ENCODE measurements at regions not wholly inside any gene's neighbourhood (a gene's known extent, or its start where the extent isn't known, plus 50 kb on each side); places are given as distances from the start of the nearest gene placed in this dataset.

GRCh38 chr10:62550173-62550572 is 176.0 kb downstream of the ZNF365 start:
- no peak for DNase-seq

DNA sequence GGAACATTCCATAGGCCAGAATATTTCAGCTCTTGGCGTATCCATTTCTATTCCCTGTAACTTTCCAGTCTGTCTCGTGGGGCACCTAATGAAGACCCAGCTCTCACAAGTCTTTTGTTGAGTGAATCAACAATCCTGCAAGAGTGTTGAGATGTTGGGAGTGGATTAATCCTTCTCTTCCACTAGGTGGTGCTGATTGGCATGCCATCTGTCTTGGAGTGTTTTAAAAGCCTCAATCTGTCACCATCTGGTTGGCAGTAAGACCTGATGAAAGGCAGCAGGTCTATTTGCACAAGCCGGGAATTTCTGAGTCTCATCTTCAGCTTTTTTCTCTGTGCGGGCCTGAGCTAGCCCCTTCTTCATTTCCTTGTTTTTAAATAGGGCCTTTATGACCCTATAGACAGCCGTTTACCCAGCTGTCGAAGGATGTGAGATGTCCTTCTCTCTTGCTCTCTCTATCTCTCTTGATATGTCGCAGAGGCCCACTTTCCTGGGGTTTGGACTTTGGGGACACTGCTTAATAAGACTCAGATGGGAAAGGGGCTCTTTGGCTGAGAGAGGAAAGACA is 180.5 kb downstream of the ZNF365 start:
- DNase-seq: peak in 1 of 5 experiments; percentile 54

DNA sequence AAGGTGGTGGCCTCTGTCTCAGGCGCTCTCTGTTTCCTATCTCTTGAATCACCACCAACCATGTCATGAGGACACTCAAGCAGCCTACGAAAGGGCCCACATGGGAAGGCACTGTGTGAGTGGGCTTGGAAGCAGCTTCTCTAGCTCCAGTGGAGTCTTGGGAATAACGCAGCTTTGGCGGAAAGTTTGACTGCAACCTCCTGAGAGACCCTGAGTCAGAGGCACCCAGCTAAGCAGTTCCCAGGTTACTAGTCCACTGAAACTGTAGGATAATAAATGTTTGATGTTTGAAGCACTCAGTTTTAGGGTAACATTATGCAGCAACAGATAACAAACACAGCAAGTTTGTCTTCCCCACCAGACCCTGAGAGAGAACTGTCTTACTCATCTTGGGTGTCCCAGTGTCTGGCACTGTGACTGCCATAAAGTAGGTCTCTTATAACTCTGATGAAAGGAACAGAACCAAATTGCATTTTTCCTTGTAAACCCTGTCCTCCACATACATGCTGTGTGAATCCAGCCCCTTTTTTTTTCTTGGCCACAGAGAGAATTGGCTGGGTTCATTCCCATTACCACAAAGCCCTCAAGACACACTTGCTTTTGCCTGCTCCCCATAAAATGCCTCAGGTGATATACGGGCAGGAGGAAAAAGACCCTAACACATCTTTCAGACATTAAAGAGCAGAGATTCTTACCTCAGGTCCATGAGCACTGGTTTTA is 185.5 kb downstream of the ZNF365 start:
- DNase-seq: no peak

GRCh38 chr10:62560201-62560819 is 186.1 kb downstream of the ZNF365 start:
- no peak for DNase-seq

DNA sequence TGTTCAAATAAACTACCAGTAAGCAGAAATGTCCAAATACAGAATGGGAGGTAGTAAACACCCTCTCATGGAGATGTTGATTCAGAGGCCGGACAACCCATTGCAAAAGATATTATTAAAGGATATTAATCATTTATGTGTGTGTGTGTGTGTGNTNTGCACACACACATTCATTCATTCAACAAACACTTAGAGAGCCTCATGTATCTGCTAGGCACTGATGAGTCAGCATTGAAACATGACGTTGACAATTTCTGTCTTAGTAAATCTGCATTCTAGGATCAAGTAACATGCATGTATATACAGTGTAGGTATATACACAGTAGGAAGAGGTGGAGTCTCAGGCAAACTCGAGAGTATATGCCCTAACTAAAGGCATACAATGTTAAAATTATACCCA is 187.0 kb downstream of the ZNF365 start:
- no peak for DNase-seq

DNA sequence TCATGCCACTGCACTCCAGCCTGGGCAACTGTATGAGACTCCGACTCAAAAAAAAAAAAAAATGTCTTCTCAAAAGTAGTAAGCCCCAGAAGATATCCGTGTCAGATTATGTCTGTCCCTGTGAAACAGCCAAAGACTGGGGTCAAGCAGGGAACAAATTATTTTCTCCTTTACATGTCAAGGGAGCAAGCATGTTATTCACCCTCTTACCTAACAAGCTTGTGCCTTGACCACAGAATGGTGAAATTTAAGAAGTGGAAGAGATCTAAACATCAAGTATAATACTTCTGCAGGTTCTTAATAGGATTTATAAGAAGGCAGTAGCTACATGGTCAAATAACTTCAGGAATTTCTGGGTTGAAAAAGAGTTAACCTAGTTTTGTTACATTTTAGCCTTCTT is 187.9 kb downstream of the ZNF365 start:
- DNase-seq: no peak

DNA sequence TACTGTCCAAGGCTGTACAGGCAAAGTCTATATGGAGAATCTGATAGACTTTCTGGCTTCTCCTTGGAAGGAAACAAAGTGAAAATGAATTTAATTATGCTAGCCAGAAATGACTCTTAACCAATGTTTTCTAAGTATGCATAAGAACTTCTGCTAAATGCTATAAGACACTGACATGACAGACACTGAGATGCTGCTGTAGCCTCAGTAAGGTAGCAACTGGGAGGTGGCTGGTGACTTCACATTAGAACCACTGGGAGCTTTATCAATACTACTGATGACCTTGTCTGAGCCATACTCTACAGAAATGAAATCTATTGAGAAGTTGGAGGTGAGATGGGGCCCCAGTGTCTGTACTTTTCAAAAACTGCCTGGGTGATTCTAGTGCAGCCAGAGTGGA is 188.6 kb downstream of the ZNF365 start:
- DNase-seq: peak in 1 of 5 experiments; percentile 9

DNA sequence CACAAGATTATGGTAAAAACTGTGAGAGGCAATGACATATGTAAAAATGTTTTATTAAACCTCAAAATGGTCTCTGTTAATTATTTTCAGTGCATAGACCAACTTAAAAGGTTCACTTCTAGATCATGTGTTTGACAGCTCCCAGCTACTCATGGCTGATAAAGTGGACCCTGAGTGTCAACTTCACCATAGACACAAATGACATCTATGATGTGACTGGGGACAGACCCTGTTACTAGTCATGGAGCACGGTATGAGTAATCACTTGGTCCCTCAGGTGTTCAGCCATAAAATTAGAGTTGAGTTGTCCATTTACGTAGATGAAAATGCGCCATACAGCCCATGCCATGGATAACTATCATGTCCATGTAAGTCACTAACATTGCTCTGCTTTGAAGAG is 199.8 kb downstream of the ZNF365 start:
- DNase-seq: no peak

GRCh38 chr10:62577076-62577475 is 202.9 kb downstream of the ZNF365 start:
- DNase-seq: no peak

- DNase-seq: no peak
Observed at GRCh38 chr10:62577666-62578291, 203.6 kb downstream of the ZNF365 start.

- no peak for DNase-seq
Observed at GRCh38 chr10:62578301-62578700, 204.1 kb downstream of the ZNF365 start.

- DNase-seq: no peak
Observed at GRCh38 chr10:62578916-62579315, 204.7 kb downstream of the ZNF365 start.

GRCh38 chr10:62580396-62580795 is 206.2 kb downstream of the ZNF365 start:
- DNase-seq: no peak

DNA sequence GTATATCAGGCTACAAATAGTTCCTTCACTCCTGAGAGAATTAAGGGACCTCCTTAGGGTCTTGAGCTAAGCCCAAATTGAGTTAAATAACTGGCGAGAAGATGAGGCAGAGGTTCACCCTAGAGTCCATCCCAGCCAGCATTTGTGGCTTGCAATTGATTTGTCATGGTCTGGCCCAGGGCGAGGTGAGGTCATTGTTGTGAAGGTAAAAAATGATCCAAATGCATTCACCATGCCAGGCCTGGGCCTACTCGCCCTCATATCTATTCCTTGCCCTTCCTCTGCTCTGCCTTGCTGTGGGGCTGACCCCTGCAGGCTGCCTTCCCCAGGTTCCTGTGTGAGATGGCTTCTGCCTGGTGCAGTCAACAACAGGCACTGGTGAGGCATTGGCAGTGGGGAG is 207.2 kb downstream of the ZNF365 start:
- no peak for DNase-seq

DNA sequence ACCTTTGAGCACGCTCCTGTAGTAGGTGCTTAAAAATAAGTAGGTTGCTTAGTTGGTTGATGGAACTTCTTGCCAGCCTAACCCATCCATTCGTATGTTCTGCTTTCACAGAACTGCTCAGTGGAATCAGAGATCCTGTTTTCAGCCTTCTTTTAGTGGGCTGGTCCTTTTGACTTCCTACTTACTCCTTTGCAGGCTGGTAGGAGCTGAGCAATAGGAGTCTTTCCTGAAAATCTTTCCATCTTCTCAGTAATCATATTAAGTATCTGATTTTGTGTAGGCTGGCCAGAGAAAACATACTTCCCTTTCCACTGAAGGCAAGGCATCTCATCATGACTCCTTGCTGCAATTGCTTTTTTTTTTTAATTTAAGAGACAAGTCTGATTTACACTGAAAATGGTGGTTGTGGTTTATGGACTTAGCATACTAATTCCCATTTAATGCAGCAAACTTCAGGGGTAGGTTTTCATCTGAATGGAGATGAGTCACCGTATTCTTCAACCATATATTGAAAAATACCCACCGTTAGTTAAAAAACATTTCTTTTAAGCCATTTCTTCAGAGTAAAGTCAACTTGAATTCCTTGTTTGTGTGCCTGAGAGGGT is 208.0 kb downstream of the ZNF365 start:
- no peak for DNase-seq

- DNase-seq: no peak
Observed at GRCh38 chr10:62582804-62583208, 208.6 kb downstream of the ZNF365 start.

GRCh38 chr10:62583876-62584615 is 209.9 kb downstream of the ZNF365 start:
- no peak for DNase-seq

- DNase-seq: no peak
Observed at GRCh38 chr10:62584731-62585130, 210.6 kb downstream of the ZNF365 start.

DNA sequence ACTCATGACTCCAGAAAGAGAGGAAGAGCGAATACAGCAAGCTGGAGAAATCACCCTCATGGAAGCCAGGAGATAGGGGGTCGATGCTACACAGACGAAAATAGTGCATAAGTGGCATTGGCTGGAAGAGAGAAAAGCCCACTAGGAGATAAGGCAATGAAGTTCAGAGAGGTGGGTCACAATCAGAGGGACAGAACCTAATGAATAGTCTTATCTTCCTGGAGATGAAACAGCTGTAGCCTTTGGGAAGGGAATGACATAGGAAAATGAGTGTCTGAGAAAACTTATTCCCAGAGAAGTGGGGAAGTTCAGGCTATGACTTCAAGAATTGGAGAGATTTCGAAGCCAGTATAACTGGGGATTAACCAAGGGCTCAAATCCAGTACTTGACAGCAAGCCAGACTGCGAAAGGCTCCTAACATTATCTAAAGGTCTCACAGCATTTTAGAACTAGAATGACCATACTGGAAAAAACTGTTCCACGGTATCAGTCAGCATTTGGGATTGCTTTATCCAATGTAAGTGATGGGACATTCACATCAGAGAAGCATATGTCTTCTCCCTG is 211.1 kb downstream of the ZNF365 start:
- no peak for DNase-seq

GRCh38 chr10:62587011-62587410 is 212.8 kb downstream of the ZNF365 start:
- DNase-seq: no peak

DNA sequence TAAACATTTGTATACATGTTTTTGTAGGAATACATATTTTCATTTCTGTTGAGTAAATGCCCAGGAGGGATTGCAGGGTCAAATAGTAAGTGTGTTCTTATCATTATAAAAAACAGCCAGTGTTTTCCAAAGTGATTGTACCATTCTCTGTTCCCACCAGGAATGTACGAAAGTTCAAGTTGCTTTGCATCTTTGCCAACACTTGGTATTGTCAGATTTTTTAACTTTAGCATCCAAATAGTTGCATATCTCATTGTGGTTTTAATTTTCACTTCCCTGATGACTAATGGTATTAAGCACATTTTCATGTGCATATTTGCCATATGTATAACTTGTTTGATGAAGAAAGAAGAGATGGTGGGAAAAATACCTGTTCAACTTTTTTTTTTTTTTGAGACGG is 213.9 kb downstream of the ZNF365 start:
- DNase-seq: no peak

DNA sequence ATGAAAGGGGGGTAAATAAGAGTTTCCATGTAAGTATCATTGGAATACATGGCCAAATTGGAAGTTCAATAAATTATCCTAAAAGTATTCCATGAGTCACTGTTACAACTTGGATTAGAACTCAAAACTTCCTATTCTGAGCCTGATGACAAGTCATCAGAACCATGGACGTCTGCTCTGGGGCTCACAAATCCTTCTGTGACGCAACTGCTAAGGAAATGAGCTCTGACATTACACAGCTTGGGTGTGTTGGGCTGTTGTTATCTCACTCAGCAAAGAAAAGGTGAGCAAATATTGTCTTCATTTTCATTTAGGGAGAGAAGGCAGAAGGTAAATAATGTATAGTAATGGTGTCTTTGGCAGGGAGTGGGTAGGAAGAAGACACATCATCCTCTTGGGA is 214.8 kb upstream of the ADO start:
- DNase-seq: no peak
